Hepatocyte (in vitro differentiated cells): ENCODE measurements at regions not wholly inside any gene's neighbourhood (a gene's known extent, or its start where the extent isn't known, plus 50 kb on each side); places are given as distances from the start of the nearest gene placed in this dataset.

Experiments
- DNase-seq: peaks from one replicate; pipeline ENCODE4 v3.0.0-alpha.2; 2016; ENCODE audit warnings: low spot score
- H2AFZ ChIP-seq: fragments of 200-600 bp; sonication (generic); 2 replicates; pipeline ENCODE4 v1.6.0; 2016; ENCODE audit warnings: antibody characterized with exemption, mild to moderate bottlenecking
- H3K27ac ChIP-seq: fragments of 200-600 bp; sonication (generic); 2 replicates; pipeline ENCODE4 v1.5.1; 2016; ENCODE audit warnings: mild to moderate bottlenecking
- H3K27me3 ChIP-seq: fragments of 200-600 bp; sonication (generic); 2 replicates; pipeline ENCODE4 v1.6.1; 2016
- H3K36me3 ChIP-seq: fragments of 200-600 bp; sonication (generic); replicated peaks from 2 replicates; pipeline ENCODE4 v1.5.1; 2016; ENCODE audit warnings: low read depth; ENCODE audit not compliant: insufficient read depth
- H3K4me1 ChIP-seq: fragments of 200-600 bp; sonication (generic); 2 replicates; pipeline ENCODE4 v1.5.1; 2016; ENCODE audit warnings: mild to moderate bottlenecking, moderate library complexity; ENCODE audit not compliant: insufficient read depth
- H3K4me2 ChIP-seq: fragments of 200-600 bp; sonication (generic); 2 replicates; pipeline ENCODE4 v1.6.0; 2016
- H3K4me3 ChIP-seq: fragments of 200-600 bp; sonication (generic); 2 replicates; pipeline ENCODE4 v1.5.1; 2016; ENCODE audit warnings: mild to moderate bottlenecking
- H3K79me2 ChIP-seq: fragments of 200-600 bp; sonication (generic); 2 replicates; pipeline ENCODE4 v1.6.0; 2017; ENCODE audit warnings: mild to moderate bottlenecking
- H3K9me2 ChIP-seq: fragments of 200-600 bp; sonication (generic); replicated peaks from 2 replicates; pipeline ENCODE4 v1.6.0; 2017; ENCODE audit warnings: mild to moderate bottlenecking; ENCODE audit not compliant: insufficient read depth
- H3K9me3 ChIP-seq: fragments of 200-600 bp; sonication (generic); 2 replicates; pipeline ENCODE4 v1.5.1; 2016; ENCODE audit warnings: low read depth, mild to moderate bottlenecking
- H4K20me1 ChIP-seq: fragments of 200-600 bp; sonication (generic); 2 replicates; pipeline ENCODE4 v1.6.0; 2016; ENCODE audit warnings: mild to moderate bottlenecking; ENCODE audit not compliant: insufficient read depth, poor library complexity, severe bottlenecking
- EZH2 ChIP-seq: fragments of 200-600 bp; sonication (generic); IDR thresholded peaks from 2 replicates; pipeline ENCODE4 v1.6.1; 2016; ENCODE audit warnings: antibody characterized with exemption, mild to moderate bottlenecking, borderline replicate concordance
- EZH2phosphoT487 ChIP-seq: fragments of 200-600 bp; sonication (generic); IDR thresholded peaks from one replicate; pipeline ENCODE4 v1.6.1; 2018; ENCODE audit warnings: antibody characterized with exemption, mild to moderate bottlenecking, low read depth, moderate library complexity; ENCODE audit not compliant: unreplicated experiment, severe bottlenecking
- WGBS: methylation state at CpG from one replicate; pipeline ENCODE4 v1.1.6; 2016; ENCODE audit warnings: low lambda C conversion rate; ENCODE audit errors: missing lambda C conversion rate; 5-methylcytosine and 5-hydroxymethylcytosine counted together
- TF ChIP-seq, protein P1 (sequence below): fragments of 200-600 bp; sonication (generic); IDR thresholded peaks from 2 replicates; pipeline ENCODE4 v1.5.1; 2016; ENCODE audit warnings: antibody characterized with exemption, mild to moderate bottlenecking; ENCODE audit not compliant: poor library complexity

DNA sequence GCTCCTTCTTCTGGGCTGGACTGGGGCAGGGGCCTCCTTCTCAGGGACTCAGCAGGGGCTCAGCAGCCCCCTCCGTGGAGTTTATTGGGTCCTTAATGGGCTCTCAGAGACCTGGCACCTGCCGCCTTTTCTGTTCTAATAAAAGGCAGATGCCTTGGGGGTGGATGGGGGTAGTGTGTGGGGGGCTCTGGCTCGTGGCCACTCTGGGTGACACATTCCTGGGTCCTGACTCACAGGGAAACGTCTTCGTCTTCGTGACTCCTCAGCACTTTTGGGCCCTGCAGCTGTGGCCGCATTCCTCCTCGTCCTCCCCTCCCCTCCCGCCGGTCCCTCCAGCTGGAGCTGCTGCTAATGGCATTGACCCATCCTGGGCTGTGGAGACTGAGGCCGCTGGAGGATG lies 107.8 kb upstream of the WNT4 start:
- no peak overlapping the region for H3K4me3 ChIP-seq
- H3K4me1 ChIP-seq, result peaks cover 44% of the 10 kb centered on the region
- H4K20me1 ChIP-seq, result no peaks in the 10 kb centered on the region
- no peak overlapping the region for H3K4me2 ChIP-seq
- no peaks in the 10 kb centered on the region for H3K27me3 ChIP-seq
- H3K9me3 ChIP-seq, result no peaks in the 10 kb centered on the region
- TF ChIP-seq EZH2phosphoT487, result no peak
- no peak for TF ChIP-seq EZH2
- TF ChIP-seq, protein P1, sequence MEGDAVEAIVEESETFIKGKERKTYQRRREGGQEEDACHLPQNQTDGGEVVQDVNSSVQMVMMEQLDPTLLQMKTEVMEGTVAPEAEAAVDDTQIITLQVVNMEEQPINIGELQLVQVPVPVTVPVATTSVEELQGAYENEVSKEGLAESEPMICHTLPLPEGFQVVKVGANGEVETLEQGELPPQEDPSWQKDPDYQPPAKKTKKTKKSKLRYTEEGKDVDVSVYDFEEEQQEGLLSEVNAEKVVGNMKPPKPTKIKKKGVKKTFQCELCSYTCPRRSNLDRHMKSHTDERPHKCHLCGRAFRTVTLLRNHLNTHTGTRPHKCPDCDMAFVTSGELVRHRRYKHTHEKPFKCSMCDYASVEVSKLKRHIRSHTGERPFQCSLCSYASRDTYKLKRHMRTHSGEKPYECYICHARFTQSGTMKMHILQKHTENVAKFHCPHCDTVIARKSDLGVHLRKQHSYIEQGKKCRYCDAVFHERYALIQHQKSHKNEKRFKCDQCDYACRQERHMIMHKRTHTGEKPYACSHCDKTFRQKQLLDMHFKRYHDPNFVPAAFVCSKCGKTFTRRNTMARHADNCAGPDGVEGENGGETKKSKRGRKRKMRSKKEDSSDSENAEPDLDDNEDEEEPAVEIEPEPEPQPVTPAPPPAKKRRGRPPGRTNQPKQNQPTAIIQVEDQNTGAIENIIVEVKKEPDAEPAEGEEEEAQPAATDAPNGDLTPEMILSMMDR, result no peak
- H3K36me3 ChIP-seq, result no peaks in the 10 kb centered on the region
- H3K9me2 ChIP-seq, result no peaks in the 10 kb centered on the region
- no peaks in the 10 kb centered on the region for H3K79me2 ChIP-seq
- H2AFZ ChIP-seq, result no peak overlapping the region
- peak; percentile 60 for DNase-seq
- 47% methylated on average over 8 of the region's 11 CpGs for WGBS
- H3K27ac ChIP-seq, result no peak overlapping the region

DNA sequence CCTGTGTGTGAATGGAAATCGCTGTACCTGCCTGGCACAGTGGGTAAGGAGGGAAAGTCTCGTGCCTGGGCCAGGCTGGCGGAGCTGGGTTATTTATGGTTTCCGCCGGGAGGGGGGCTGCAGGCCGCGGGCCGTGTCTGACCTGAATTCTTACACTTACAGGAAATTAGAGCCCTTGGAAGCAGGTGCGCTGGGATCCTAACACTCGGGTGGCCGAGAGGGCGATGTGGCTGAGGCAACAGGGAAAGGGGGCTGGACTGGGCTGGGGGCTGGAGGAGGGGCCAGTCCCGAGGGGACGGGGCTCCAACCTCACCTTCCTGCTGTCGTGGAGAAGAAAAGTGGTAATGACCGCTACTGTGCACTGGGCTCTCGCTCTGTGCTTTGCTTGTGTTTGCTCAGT lies 109.4 kb upstream of the WNT4 start:
- 68% methylated on average over 15 of the region's 17 CpGs for whole genome bisulfite sequencing
- no peak for TF ChIP-seq EZH2phosphoT487
- no peak for TF ChIP-seq EZH2
- TF ChIP-seq, protein P1, result no peak
- no peaks in the 10 kb centered on the region for H3K9me2 ChIP-seq
- H2AFZ ChIP-seq, result no peak overlapping the region
- no peak overlapping the region for H3K4me3 ChIP-seq
- H4K20me1 ChIP-seq, result no peaks in the 10 kb centered on the region
- no peak overlapping the region for H3K27ac ChIP-seq
- H3K79me2 ChIP-seq, result no peaks in the 10 kb centered on the region
- H3K27me3 ChIP-seq, result no peaks in the 10 kb centered on the region
- no peak overlapping the region for H3K4me2 ChIP-seq
- H3K36me3 ChIP-seq, result no peaks in the 10 kb centered on the region
- no peaks in the 10 kb centered on the region for H3K9me3 ChIP-seq
- no peak for DNase-seq
- peaks cover 50% of the 10 kb centered on the region for H3K4me1 ChIP-seq

DNA sequence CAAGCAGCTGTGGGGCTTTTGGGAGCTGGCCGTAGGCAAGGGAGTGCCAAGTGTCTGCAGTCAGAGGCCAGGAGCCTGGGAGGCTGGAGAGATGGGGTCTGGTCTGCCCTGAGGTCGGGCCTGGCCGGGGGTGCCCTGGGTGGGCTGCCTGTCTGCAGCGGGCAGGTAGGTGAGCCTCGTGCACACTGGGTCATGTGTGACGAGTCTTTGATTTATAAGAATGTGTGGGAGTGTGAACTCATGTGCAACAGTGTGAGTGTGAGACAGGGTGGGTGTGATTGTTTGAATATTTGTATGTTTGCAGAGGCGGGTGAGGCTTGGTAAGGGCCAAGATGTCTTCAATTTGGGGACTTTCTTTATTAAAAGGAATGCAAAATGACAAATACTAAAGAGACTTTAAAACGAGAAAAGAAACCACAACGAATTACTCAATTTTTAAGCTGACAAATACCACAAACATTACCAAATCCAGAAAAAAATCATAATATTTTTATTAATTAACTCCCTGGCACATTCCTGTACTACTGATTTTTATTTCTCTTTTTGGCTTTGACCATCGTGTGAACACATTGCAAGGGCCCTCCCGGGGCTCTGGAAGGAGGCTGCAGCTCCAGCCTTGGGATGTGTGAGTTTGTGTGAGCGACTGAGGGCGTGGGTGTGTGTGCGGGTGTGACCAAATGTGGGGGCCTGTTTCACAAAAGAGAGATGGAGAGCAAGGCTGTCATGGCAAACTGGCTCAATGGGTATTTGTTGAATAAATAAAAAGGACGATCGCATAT lies 110.3 kb upstream of the WNT4 start:
- Histone ChIP-seq H3K36me3 (no peaks in the 10 kb centered on the region), H3K9me2 (no peaks in the 10 kb centered on the region), H4K20me1 (no peaks in the 10 kb centered on the region), H3K79me2 (no peaks in the 10 kb centered on the region), H3K27me3 (no peaks in the 10 kb centered on the region), H2AFZ (no peak overlapping the region), H3K9me3 (no peaks in the 10 kb centered on the region), H3K27ac (no peak overlapping the region), H3K4me3 (no peak overlapping the region), H3K4me2 (no peak overlapping the region), H3K4me1 (peaks cover 54% of the 10 kb centered on the region)
- TF ChIP-seq EZH2, result no peak
- TF ChIP-seq EZH2phosphoT487, result no peak
- TF ChIP-seq, protein P1, result no peak
- 79% methylated on average over 16 of the region's 16 CpGs for WGBS
- DNase-seq, result no peak
